ENCODE measurements at regions not wholly inside any gene's neighbourhood (a gene's known extent, or its start where the extent isn't known, plus 50 kb on each side); places are given as distances from the start of the nearest gene placed in this dataset.

DNA sequence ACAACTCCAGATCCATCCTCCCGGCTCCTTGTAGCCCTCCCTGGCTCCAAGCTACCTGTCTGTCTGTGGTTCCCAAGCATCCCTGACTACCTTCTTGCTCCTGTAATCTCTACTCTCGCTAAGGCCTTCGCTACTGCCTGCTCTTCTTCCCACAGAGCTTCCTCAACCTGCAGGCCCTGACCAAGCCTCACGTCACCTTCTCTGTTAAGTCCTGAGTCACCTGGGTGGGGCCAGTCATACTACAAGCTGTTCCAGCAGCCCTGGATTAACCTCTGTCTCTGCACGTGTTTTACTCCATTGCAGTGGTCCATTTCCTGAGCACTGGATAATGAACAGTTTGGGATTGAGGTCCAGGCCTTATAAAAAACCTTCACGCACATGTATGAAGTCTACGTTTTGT is 770.7 kb downstream of the BCL11B start:
- Histone ChIP-seq H3K9ac (ENCODE audit: low read length in 5 of 5) (no peak overlapping the region), H3K27me3 (ENCODE audit: control insufficient read depth in 5 of 5, insufficient read depth in 4 of 5, low read length in 5 of 5) (peaks cover 0 to 3% (median 0%) of the 10 kb centered on the region in 5 donors), H3K9me3 (ENCODE audit: control insufficient read depth in 5 of 5, low read length in 5 of 5) (no peaks in the 10 kb centered on the region), H3K36me3 (ENCODE audit: control insufficient read depth in 5 of 5, insufficient read depth in 5 of 5, low read length in 5 of 5) (no peaks in the 10 kb centered on the region), H3K4me3 (ENCODE audit: low read depth in 1 of 5, low read length in 5 of 5) (no peak overlapping the region), H3K27ac (ENCODE audit: low read depth, low read length) (no peak overlapping the region), H3K4me1 (ENCODE audit: control insufficient read depth in 5 of 5, insufficient read depth in 5 of 5, low read length in 5 of 5) (no peaks in the 10 kb centered on the region)

DNA sequence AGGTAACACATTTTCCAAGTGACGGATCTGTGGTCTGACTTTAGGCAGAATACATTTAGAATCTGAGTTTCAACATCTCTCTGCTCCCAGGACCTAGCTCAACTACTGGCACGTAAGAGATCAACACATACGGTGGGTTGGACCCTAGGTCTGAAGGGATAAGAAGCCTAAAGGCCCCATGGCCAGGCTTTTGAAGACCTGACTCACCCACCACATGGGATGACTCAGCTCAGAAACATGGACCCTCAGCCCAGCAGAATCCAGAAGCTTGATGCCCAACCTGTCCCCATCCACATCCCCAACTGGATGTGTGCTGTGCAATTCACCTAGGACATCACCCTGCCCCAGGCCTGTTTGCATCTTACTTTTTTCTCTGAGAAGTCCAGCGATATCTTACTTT is 770.2 kb downstream of the BCL11B start:
- Histone ChIP-seq H3K27me3 (ENCODE audit: control insufficient read depth in 5 of 5, insufficient read depth in 4 of 5, low read length in 5 of 5) (peaks cover 0 to 4% (median 0%) of the 10 kb centered on the region in 5 donors), H3K4me3 (ENCODE audit: low read depth in 1 of 5, low read length in 5 of 5) (no peak overlapping the region), H3K27ac (ENCODE audit: low read depth, low read length) (no peak overlapping the region), H3K4me1 (ENCODE audit: control insufficient read depth in 5 of 5, insufficient read depth in 5 of 5, low read length in 5 of 5) (no peaks in the 10 kb centered on the region), H3K36me3 (ENCODE audit: control insufficient read depth in 5 of 5, insufficient read depth in 5 of 5, low read length in 5 of 5) (no peaks in the 10 kb centered on the region), H3K9me3 (ENCODE audit: control insufficient read depth in 5 of 5, low read length in 5 of 5) (no peaks in the 10 kb centered on the region), H3K9ac (ENCODE audit: low read length in 5 of 5) (no peak overlapping the region)

DNA sequence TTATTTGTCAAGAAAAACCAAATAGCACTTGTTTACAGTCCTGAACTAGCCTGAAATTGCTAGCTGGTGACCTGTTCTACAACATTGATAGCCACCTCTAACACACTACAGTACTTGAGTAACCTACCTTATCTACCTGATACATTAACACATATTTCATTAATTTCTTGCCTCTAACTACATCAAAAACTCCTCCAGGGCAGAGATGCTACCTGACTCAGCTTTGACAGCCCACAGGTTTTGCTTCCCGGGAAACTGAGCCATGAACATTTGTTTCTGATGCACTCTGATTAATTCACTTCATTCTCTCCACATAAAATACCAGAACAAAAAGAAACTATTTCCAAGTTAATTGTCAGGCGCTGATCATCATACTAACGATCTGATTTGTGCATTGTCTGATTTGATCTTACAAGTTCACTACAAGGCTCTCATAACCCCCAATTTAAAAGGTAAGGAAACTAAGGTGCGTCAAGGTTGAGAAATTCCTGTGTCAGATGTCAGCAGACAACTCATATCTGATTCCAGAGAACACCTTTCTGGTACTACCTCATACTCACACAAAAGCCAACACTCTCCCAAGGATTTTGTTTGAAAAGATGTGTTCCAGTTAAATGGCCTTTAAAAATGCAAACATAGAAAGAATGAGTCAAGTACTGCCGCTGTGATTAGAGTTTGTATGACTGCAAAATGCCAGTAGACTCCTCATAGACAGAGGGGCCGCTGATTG is 768.7 kb downstream of the BCL11B start:
- Histone ChIP-seq H3K27ac (ENCODE audit: low read depth, low read length) (no peak overlapping the region), H3K27me3 (ENCODE audit: control insufficient read depth in 5 of 5, insufficient read depth in 4 of 5, low read length in 5 of 5) (peaks cover 0 to 4% (median 0%) of the 10 kb centered on the region in 5 donors), H3K4me1 (ENCODE audit: control insufficient read depth in 5 of 5, insufficient read depth in 5 of 5, low read length in 5 of 5) (no peaks in the 10 kb centered on the region), H3K36me3 (ENCODE audit: control insufficient read depth in 5 of 5, insufficient read depth in 5 of 5, low read length in 5 of 5) (no peaks in the 10 kb centered on the region), H3K9ac (ENCODE audit: low read length in 5 of 5) (no peak overlapping the region), H3K9me3 (ENCODE audit: control insufficient read depth in 5 of 5, low read length in 5 of 5) (no peaks in the 10 kb centered on the region), H3K4me3 (ENCODE audit: low read depth in 1 of 5, low read length in 5 of 5) (no peak overlapping the region)

DNA sequence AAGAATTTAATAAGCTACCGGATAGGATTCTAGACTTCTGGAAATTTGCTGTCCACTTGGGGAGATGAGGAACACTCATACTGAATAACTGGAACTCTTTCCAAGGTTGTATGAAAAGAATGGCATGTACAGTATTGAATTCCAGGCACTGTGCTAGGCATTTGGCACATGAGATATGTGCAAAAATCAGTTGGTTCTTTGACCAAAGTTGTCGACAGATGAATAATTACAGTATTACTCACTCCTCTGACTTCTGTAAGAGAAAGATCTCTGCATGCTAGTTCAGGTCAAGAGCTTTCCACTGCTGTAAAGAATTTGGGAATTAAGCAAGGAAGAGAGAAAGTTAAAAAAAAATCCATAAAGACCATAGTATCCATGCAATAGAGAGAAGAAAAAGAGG is 764.7 kb downstream of the BCL11B start:
- Histone ChIP-seq H3K9me3 (ENCODE audit: control insufficient read depth in 5 of 5, low read length in 5 of 5) (no peaks in the 10 kb centered on the region), H3K36me3 (ENCODE audit: control insufficient read depth in 5 of 5, insufficient read depth in 5 of 5, low read length in 5 of 5) (no peaks in the 10 kb centered on the region), H3K27me3 (ENCODE audit: control insufficient read depth in 5 of 5, insufficient read depth in 4 of 5, low read length in 5 of 5) (peaks cover 0 to 4% (median 0%) of the 10 kb centered on the region in 5 donors), H3K27ac (ENCODE audit: low read depth, low read length) (no peak overlapping the region), H3K9ac (ENCODE audit: low read length in 5 of 5) (no peak overlapping the region), H3K4me3 (ENCODE audit: low read depth in 1 of 5, low read length in 5 of 5) (no peak overlapping the region), H3K4me1 (ENCODE audit: control insufficient read depth in 5 of 5, insufficient read depth in 5 of 5, low read length in 5 of 5) (no peaks in the 10 kb centered on the region)

DNA sequence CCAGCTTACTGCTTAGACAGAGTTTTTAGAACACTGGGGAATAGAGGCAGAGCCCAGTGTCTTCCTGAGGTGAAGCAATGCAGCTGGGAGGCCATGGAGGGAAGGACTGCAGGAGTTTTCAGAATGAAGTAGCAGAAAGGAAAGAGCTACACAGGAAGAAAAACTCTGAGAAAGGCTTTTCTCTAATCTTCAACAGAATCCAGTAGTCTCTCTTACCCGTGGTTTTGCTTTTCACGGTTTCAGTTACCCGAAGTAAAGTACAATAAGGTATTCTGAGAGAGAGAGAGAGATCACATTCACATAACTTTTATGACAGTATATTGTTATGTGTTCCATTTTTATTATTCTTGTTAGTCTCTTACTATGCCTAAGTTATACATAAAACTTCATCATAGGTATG is 761.6 kb downstream of the BCL11B start:
- no peak overlapping the region for H3K4me3 ChIP-seq (ENCODE audit: low read depth in 1 of 5, low read length in 5 of 5)
- no peaks in the 10 kb centered on the region for H3K9me3 ChIP-seq (ENCODE audit: control insufficient read depth in 5 of 5, low read length in 5 of 5)
- H3K36me3 ChIP-seq (ENCODE audit: control insufficient read depth in 5 of 5, insufficient read depth in 5 of 5, low read length in 5 of 5), result no peaks in the 10 kb centered on the region
- no peak overlapping the region for H3K27ac ChIP-seq (ENCODE audit: low read depth, low read length)
- H3K27me3 ChIP-seq (ENCODE audit: control insufficient read depth in 5 of 5, insufficient read depth in 4 of 5, low read length in 5 of 5), result peaks cover 0 to 4% (median 0%) of the 10 kb centered on the region in 5 donors
- no peaks in the 10 kb centered on the region for H3K4me1 ChIP-seq (ENCODE audit: control insufficient read depth in 5 of 5, insufficient read depth in 5 of 5, low read length in 5 of 5)
- H3K9ac ChIP-seq (ENCODE audit: low read length in 5 of 5), result no peak overlapping the region

DNA sequence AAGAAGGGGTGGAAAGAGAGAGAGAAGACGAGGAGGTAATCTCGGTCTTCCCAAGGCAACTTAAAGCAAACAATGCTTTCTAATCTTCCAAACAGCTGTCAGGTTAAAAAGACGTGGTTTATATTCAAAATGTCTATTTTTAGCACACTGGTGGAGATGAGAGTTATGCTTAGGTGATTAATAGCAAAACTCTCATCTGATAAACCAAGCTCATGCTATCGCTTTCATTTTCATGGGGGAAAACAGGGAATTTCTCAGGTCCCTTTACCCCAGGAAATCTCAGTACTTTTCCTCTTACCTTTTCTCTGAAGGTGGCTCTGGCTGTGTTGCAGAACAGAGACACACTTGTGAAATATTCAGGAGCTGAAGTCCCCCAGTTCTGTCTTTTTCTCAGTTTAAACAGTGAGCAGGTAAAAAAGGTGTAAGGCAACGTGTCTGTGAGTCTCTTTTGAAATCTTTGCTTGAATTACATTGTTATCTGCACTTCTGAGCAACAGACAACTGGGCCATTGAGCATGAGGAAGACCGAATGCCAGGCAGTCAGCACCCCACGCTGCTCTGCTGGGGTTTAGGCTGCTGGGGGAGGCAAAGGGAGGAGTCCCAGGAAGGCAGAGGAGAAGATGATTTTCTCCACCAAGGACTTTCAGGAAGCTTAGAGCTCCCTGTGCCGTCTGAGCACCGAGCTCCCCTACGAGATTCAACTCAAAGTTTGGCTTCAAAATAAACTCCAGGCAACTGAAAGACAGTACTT is 759.3 kb downstream of the BCL11B start:
- Histone ChIP-seq H3K9me3 (ENCODE audit: control insufficient read depth in 5 of 5, low read length in 5 of 5) (no peaks in the 10 kb centered on the region), H3K9ac (ENCODE audit: low read length in 5 of 5) (no peak overlapping the region), H3K36me3 (ENCODE audit: control insufficient read depth in 5 of 5, insufficient read depth in 5 of 5, low read length in 5 of 5) (no peaks in the 10 kb centered on the region), H3K4me1 (ENCODE audit: control insufficient read depth in 5 of 5, insufficient read depth in 5 of 5, low read length in 5 of 5) (no peaks in the 10 kb centered on the region), H3K27me3 (ENCODE audit: control insufficient read depth in 5 of 5, insufficient read depth in 4 of 5, low read length in 5 of 5) (peaks cover 0 to 5% (median under 1%) of the 10 kb centered on the region in 5 donors), H3K4me3 (ENCODE audit: low read depth in 1 of 5, low read length in 5 of 5) (no peak overlapping the region), H3K27ac (ENCODE audit: low read depth, low read length) (no peak overlapping the region)

DNA sequence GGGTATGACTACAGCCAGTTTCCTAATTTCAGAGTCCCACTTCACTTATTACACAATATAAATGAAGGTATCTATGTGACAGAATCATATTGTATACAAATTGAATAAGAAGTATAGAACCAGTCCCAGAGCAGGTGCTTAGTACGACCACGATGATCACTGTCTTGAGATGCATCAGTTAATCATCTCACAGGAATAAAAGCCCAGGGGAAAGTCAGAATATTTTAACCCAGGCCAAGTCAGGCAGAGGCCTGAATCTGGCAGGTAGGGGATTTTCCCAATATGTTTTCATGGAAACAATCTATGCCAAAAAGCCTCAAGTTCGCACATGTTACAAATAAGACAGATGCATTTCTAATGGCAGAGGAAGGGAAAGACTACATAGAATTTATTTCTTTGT is 758.4 kb downstream of the BCL11B start:
- no peaks in the 10 kb centered on the region for H3K4me1 ChIP-seq (ENCODE audit: control insufficient read depth in 5 of 5, insufficient read depth in 5 of 5, low read length in 5 of 5)
- H3K9ac ChIP-seq (ENCODE audit: low read length in 5 of 5), result no peak overlapping the region
- H3K36me3 ChIP-seq (ENCODE audit: control insufficient read depth in 5 of 5, insufficient read depth in 5 of 5, low read length in 5 of 5), result no peaks in the 10 kb centered on the region
- peaks cover 0 to 7% (median 4%) of the 10 kb centered on the region in 5 donors for H3K27me3 ChIP-seq (ENCODE audit: control insufficient read depth in 5 of 5, insufficient read depth in 4 of 5, low read length in 5 of 5)
- no peaks in the 10 kb centered on the region for H3K9me3 ChIP-seq (ENCODE audit: control insufficient read depth in 5 of 5, low read length in 5 of 5)
- no peak overlapping the region for H3K4me3 ChIP-seq (ENCODE audit: low read depth in 1 of 5, low read length in 5 of 5)
- H3K27ac ChIP-seq (ENCODE audit: low read depth, low read length), result no peak overlapping the region

DNA sequence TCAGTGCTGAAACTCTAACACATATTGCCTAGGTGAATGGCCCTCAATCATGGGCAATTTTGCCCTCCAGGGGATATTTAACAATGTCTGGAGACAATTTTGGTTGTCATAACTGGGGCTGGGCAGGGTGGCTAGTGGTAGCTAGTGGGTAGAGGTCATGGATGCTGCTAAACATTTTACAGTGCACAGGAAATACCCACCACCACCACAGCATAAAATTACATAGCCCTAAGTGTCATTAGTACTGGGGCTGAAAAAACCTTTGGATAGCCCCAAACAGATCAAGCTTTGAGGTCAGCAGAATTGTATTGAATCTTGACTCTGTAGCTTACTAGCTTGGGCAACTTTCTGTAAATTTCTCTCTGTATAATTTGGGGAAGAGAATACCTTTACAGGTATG is 758.0 kb downstream of the BCL11B start:
- no peaks in the 10 kb centered on the region for H3K9me3 ChIP-seq (ENCODE audit: control insufficient read depth in 5 of 5, low read length in 5 of 5)
- no peaks in the 10 kb centered on the region for H3K4me1 ChIP-seq (ENCODE audit: control insufficient read depth in 5 of 5, insufficient read depth in 5 of 5, low read length in 5 of 5)
- no peak overlapping the region for H3K27ac ChIP-seq (ENCODE audit: low read depth, low read length)
- H3K9ac ChIP-seq (ENCODE audit: low read length in 5 of 5), result no peak overlapping the region
- H3K27me3 ChIP-seq (ENCODE audit: control insufficient read depth in 5 of 5, insufficient read depth in 4 of 5, low read length in 5 of 5), result peaks cover 0 to 7% (median 4%) of the 10 kb centered on the region in 5 donors
- no peaks in the 10 kb centered on the region for H3K36me3 ChIP-seq (ENCODE audit: control insufficient read depth in 5 of 5, insufficient read depth in 5 of 5, low read length in 5 of 5)
- no peak overlapping the region for H3K4me3 ChIP-seq (ENCODE audit: low read depth in 1 of 5, low read length in 5 of 5)

DNA sequence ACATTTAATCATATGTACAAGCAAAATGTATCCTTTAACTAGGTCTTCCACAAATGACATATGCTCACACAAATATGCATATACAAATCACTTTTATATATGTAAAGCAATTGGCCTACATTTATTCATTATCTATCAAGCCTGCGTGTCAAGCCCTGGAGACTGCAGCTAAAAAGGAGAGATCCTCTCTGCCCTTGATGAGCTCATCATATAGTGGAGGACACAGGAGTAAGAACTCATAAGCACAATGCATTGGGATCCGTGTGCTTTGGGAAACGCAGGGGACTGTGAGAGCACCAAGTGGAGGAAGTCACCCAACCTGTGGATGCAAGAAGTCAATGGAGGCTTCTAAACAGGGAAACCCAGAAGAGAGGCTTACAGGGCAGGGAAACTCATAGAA is 735.7 kb downstream of the BCL11B start:
- Histone ChIP-seq H3K27me3 (ENCODE audit: control insufficient read depth in 5 of 5, insufficient read depth in 4 of 5, low read length in 5 of 5) (no peaks in the 10 kb centered on the region), H3K4me3 (ENCODE audit: low read depth in 1 of 5, low read length in 5 of 5) (no peak overlapping the region), H3K36me3 (ENCODE audit: control insufficient read depth in 5 of 5, insufficient read depth in 5 of 5, low read length in 5 of 5) (no peaks in the 10 kb centered on the region), H3K9ac (ENCODE audit: low read length in 5 of 5) (no peak overlapping the region), H3K4me1 (ENCODE audit: control insufficient read depth in 5 of 5, insufficient read depth in 5 of 5, low read length in 5 of 5) (no peaks in the 10 kb centered on the region), H3K9me3 (ENCODE audit: control insufficient read depth in 5 of 5, low read length in 5 of 5) (no peaks in the 10 kb centered on the region), H3K27ac (ENCODE audit: low read depth, low read length) (no peak overlapping the region)

DNA sequence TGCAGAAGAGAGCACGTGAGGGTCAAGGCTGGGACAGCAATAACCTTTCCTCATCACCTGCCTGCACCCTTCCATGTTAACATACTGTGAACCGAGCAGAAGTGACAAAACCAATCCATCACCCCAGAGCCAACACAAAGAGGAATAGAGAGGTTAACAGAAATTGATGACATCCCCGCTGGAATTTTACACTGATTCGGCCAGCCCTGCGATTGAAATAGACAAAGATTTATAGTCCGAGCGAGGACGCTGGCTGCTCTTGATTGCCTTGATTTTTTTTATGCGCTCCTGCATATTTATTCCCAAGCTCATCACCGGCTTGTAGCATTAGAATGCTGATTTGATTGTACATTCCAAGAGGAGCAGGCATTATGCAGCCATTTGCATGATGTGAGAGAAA is 729.7 kb downstream of the BCL11B start:
- Histone ChIP-seq H3K9ac (ENCODE audit: low read length in 5 of 5) (no peak overlapping the region), H3K27me3 (ENCODE audit: control insufficient read depth in 5 of 5, insufficient read depth in 4 of 5, low read length in 5 of 5) (no peaks in the 10 kb centered on the region), H3K27ac (ENCODE audit: low read depth, low read length) (no peak overlapping the region), H3K4me1 (ENCODE audit: control insufficient read depth in 5 of 5, insufficient read depth in 5 of 5, low read length in 5 of 5) (no peaks in the 10 kb centered on the region), H3K36me3 (ENCODE audit: control insufficient read depth in 5 of 5, insufficient read depth in 5 of 5, low read length in 5 of 5) (no peaks in the 10 kb centered on the region), H3K4me3 (ENCODE audit: low read depth in 1 of 5, low read length in 5 of 5) (no peak overlapping the region), H3K9me3 (ENCODE audit: control insufficient read depth in 5 of 5, low read length in 5 of 5) (no peaks in the 10 kb centered on the region)

All from subcutaneous abdominal adipose tissue (tissue), 5 donors.